ENCODE measurements at regions not wholly inside any gene's neighbourhood (a gene's known extent, or its start where the extent isn't known, plus 50 kb on each side); places are given as distances from the start of the nearest gene placed in this dataset.

DNA sequence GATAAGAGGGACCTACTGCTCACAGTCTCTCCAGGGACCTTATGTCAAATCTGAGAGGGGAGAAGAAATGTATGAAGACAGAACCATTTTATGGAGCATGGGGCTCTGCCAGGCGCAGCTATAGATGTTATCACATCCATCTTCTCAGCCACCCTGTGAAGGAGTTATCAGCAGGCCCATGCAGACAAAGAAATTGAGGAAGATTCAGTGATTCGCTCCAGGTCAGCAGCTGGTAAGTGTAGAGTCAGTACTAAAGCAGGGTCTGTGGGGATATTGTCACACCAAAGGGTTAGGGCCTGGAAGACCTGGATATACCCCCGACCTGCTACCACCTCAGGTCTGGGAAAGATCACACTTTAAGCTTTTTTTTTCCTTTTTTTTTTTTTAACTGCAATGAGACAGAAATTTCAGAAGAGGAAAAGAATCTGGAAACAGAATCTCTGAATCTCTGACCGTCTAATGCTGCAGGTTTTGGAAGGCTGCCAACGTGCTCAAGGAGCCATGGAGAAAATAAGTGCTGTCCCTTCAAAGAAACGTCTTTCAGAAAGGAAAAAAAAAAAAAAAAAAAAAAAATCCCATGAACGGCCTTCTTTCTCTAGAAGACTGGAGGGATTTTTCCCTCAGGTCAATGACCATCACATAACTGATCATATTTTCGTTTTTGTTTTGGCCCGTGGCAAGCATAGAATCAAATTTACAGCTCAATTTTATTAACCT, 73.3 kb upstream of the PLEKHG7 start:
- Histone ChIP-seq H3K4me2 (no peak overlapping the region), H3K4me1 (replicated peaks; ENCODE audit: insufficient read depth) (peaks cover 8% of the 10 kb centered on the region), H3K27me3 (ENCODE audit: insufficient read depth, low read depth) (no peaks in the 10 kb centered on the region), H3K9me2 (ENCODE audit: insufficient read depth) (no peaks in the 10 kb centered on the region), H3K9me3 (ENCODE audit: insufficient read depth, low read depth) (peaks cover 8% of the 10 kb centered on the region; the same call in 1 of the 2 replicates), H2AFZ (no peak overlapping the region), H3K79me2 (ENCODE audit: low read depth) (no peaks in the 10 kb centered on the region), H3K36me3 (ENCODE audit: low read depth) (no peaks in the 10 kb centered on the region), H3F3A (ENCODE audit: insufficient read depth, low read depth) (no peaks in the 10 kb centered on the region), H3K4me3 (no peak overlapping the region), H4K20me1 (ENCODE audit: insufficient read depth) (no peaks in the 10 kb centered on the region), H3K27ac (no peak overlapping the region)
- intact Hi-C loops (cut with micrococcal nuclease; ENCODE audit: unreplicated experiment): no loop called here
- CTCF ChIA-PET: no interaction called here
- BruUV-seq (replicated peaks): no TSS peak
- no peak for DNase-seq
- POLR2A ChIA-PET (ENCODE audit: unreplicated experiment): interaction anchor here (0.6 kb wide), 1 partner anchor 138 kb away, joined by 5 read pairs; no protein-coding TSS in a partner anchor
- TF ChIP-seq, protein P1, sequence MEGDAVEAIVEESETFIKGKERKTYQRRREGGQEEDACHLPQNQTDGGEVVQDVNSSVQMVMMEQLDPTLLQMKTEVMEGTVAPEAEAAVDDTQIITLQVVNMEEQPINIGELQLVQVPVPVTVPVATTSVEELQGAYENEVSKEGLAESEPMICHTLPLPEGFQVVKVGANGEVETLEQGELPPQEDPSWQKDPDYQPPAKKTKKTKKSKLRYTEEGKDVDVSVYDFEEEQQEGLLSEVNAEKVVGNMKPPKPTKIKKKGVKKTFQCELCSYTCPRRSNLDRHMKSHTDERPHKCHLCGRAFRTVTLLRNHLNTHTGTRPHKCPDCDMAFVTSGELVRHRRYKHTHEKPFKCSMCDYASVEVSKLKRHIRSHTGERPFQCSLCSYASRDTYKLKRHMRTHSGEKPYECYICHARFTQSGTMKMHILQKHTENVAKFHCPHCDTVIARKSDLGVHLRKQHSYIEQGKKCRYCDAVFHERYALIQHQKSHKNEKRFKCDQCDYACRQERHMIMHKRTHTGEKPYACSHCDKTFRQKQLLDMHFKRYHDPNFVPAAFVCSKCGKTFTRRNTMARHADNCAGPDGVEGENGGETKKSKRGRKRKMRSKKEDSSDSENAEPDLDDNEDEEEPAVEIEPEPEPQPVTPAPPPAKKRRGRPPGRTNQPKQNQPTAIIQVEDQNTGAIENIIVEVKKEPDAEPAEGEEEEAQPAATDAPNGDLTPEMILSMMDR (conservative IDR thresholded peaks at IDR 0.05): no peak
- no peak for TF ChIP-seq EZH2 (IDR thresholded peaks at IDR 0.05; ENCODE audit: low read depth)

DNA sequence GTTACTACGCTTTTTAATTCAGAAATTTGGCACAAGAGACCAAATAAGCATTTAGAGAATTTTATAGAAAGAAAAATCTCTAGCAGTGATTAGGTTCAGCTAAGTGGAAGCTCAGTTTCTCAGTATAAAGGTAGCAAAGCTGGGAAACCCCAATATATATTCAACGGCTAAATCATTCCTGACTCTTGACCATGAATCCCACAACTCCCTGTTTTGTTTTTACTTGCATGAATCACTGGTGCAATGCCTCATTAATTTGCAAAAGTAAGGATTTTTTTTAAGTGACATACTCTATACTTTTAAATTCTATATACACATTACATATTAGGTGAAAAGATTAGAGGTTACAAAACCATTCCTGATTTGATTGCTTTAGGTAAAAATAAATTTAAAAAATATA, 74.3 kb upstream of the PLEKHG7 start:
- BruUV-seq (replicated peaks): no TSS peak
- Histone ChIP-seq H3K36me3 (ENCODE audit: low read depth) (no peaks in the 10 kb centered on the region), H3K27ac (no peak overlapping the region), H3K4me3 (no peak overlapping the region), H3K4me2 (no peak overlapping the region), H3F3A (ENCODE audit: insufficient read depth, low read depth) (no peaks in the 10 kb centered on the region), H4K20me1 (ENCODE audit: insufficient read depth) (no peaks in the 10 kb centered on the region), H3K9me2 (ENCODE audit: insufficient read depth) (no peaks in the 10 kb centered on the region), H3K79me2 (ENCODE audit: low read depth) (no peaks in the 10 kb centered on the region), H3K4me1 (replicated peaks; ENCODE audit: insufficient read depth) (peaks cover 15% of the 10 kb centered on the region), H2AFZ (no peak overlapping the region), H3K9me3 (ENCODE audit: insufficient read depth, low read depth) (peaks cover 8% of the 10 kb centered on the region; the same call in 1 of the 2 replicates), H3K27me3 (ENCODE audit: insufficient read depth, low read depth) (no peaks in the 10 kb centered on the region)
- ChIA-PET CTCF (no interaction called here), POLR2A (ENCODE audit: unreplicated experiment) (no interaction called here)
- intact Hi-C loops (cut with micrococcal nuclease; ENCODE audit: unreplicated experiment): no loop called here
- no peak for DNase-seq
- TF ChIP-seq, protein P1 (conservative IDR thresholded peaks at IDR 0.05): no peak
- TF ChIP-seq EZH2 (IDR thresholded peaks at IDR 0.05; ENCODE audit: low read depth): no peak

DNA sequence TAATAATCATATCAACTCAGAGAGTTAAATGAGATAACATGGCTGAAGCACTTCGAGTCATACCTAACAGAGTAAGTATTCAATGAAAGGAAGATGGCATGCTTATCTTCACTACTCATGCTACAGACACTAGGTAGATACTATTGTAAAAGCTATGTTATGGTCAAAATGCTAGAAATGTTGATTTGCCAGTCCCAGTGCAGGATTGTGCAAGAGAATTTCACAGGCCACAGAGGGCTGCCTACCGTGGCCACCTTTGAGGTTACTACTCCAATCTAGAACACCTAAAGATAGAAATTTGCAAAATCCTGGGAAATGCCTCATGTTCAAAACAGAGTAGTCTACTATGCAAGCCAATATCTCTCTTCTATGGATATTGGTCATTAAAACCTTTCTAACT, 75.3 kb upstream of the PLEKHG7 start:
- intact Hi-C loops (cut with micrococcal nuclease; ENCODE audit: unreplicated experiment): no loop called here
- H3K36me3 ChIP-seq (ENCODE audit: low read depth): no peaks in the 10 kb centered on the region
- H3K4me3 ChIP-seq: no peak overlapping the region
- no peak overlapping the region for H3K4me2 ChIP-seq
- CTCF ChIA-PET: interaction anchor here (0.6 kb wide), 1 partner anchor 711 kb away, joined by 4 read pairs; no protein-coding TSS in a partner anchor
- no peak overlapping the region for H2AFZ ChIP-seq
- no peaks in the 10 kb centered on the region for H3K79me2 ChIP-seq (ENCODE audit: low read depth)
- peaks cover 8% of the 10 kb centered on the region; the same call in 1 of the 2 replicates for H3K9me3 ChIP-seq (ENCODE audit: insufficient read depth, low read depth)
- no peak for DNase-seq
- H3K27me3 ChIP-seq (ENCODE audit: insufficient read depth, low read depth): no peaks in the 10 kb centered on the region
- no peak for TF ChIP-seq EZH2 (IDR thresholded peaks at IDR 0.05; ENCODE audit: low read depth)
- TF ChIP-seq, protein P1 (conservative IDR thresholded peaks at IDR 0.05): no peak
- POLR2A ChIA-PET (ENCODE audit: unreplicated experiment): no interaction called here
- H3K27ac ChIP-seq: no peak overlapping the region
- H3F3A ChIP-seq (ENCODE audit: insufficient read depth, low read depth): no peaks in the 10 kb centered on the region
- H4K20me1 ChIP-seq (ENCODE audit: insufficient read depth): no peaks in the 10 kb centered on the region
- no TSS peak for BruUV-seq (replicated peaks)
- H3K4me1 ChIP-seq (replicated peaks; ENCODE audit: insufficient read depth): peaks cover 15% of the 10 kb centered on the region
- H3K9me2 ChIP-seq (ENCODE audit: insufficient read depth): no peaks in the 10 kb centered on the region
